Nephron (organoid): ENCODE measurements at regions not wholly inside any gene's neighbourhood (a gene's known extent, or its start where the extent isn't known, plus 50 kb on each side); places are given as distances from the start of the nearest gene placed in this dataset.

Source experiments
- H3K27ac Mint-ChIP-seq, 3 experiments: 2 replicates each; pipeline ENCODE4 v1.8.0; 2020; ENCODE audit warnings: mixed read lengths in 3 of 3, mild to moderate bottlenecking in 2 of 3, moderate library complexity in 1 of 3
- H3K27me3 Mint-ChIP-seq: 2 replicates; pipeline ENCODE4 v1.8.0; 2021; ENCODE audit warnings: low read depth, mild to moderate bottlenecking, moderate library complexity, mixed read lengths
- H3K36me3 Mint-ChIP-seq: 2 replicates; pipeline ENCODE4 v1.8.0; 2020; ENCODE audit warnings: low read depth, mixed read lengths
- H3K4me1 Mint-ChIP-seq: 2 replicates; pipeline ENCODE4 v1.8.0; 2020; ENCODE audit warnings: mixed read lengths
- H3K4me3 Mint-ChIP-seq, 3 experiments: 2 replicates each; pipeline ENCODE4 v1.8.0; 2020; ENCODE audit warnings: mild to moderate bottlenecking in 3 of 3, mixed read lengths in 3 of 3, moderate library complexity in 2 of 3
- H3K9me3 Mint-ChIP-seq: 2 replicates; pipeline ENCODE4 v1.8.0; 2020; ENCODE audit warnings: mixed read lengths
- TF ChIP-seq, protein P1 (sequence below), 3 experiments: fragments of 200-600 bp; sonication (generic); IDR thresholded peaks; one replicate each; pipeline ENCODE4 v1.5.0; 2021; ENCODE audit warnings: antibody characterized with exemption in 3 of 3; ENCODE audit not compliant: unreplicated experiment in 3 of 3

DNA sequence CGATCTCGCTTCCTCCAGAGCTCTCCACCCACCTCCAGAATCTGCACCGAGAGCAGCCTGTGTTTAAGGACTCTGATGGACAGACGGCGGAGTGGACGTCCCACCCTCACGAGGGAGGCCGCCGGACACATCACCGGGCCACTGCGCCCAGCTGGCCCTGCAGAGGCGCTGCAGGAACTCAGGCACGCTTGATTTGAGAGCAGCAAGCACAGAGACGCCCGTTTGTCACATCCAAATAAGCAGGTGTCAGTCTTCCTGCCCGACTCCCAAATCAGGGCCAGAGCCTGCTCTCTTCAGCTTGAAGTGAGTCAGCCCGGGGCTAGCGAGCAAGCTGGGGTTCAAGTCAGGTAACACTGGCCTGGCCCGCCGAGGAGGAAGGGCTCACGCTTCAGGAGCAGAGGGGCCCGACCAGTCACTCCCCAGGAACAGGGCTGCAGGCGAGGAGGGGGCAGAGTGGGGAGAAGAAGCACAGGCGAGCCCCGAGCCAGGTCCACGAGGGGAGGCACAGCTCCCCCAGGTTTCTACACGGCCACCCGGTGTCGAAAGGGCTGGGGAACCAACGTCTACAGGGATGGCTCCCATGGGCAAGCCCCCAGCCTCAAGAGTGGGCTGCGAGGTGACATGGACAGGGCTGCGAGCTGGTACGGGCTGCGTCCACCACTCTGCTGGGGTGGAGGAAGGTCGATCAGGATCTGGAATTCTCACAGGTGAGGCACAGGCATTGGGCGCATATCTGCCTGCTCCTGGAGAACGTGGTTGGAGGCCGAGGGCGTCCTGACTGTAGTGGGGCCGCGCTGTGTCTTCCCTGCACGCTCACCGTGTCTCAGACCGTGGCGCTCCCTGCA lies 52.5 kb upstream of the CTDP1 start:
- Mint-ChIP-seq H3K4me3 (no peak overlapping the region), H3K4me1 (peaks cover 9% of the 10 kb centered on the region), H3K27ac (no peak overlapping the region), H3K36me3 (no peaks in the 10 kb centered on the region), H3K9me3 (peaks cover 5% of the 10 kb centered on the region), H3K27me3 (peaks cover 30% of the 10 kb centered on the region)
- TF ChIP-seq, protein P1, sequence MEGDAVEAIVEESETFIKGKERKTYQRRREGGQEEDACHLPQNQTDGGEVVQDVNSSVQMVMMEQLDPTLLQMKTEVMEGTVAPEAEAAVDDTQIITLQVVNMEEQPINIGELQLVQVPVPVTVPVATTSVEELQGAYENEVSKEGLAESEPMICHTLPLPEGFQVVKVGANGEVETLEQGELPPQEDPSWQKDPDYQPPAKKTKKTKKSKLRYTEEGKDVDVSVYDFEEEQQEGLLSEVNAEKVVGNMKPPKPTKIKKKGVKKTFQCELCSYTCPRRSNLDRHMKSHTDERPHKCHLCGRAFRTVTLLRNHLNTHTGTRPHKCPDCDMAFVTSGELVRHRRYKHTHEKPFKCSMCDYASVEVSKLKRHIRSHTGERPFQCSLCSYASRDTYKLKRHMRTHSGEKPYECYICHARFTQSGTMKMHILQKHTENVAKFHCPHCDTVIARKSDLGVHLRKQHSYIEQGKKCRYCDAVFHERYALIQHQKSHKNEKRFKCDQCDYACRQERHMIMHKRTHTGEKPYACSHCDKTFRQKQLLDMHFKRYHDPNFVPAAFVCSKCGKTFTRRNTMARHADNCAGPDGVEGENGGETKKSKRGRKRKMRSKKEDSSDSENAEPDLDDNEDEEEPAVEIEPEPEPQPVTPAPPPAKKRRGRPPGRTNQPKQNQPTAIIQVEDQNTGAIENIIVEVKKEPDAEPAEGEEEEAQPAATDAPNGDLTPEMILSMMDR (IDR thresholded peaks at IDR 0.05; ENCODE audit: unreplicated experiment in 3 of 3): no peak

DNA sequence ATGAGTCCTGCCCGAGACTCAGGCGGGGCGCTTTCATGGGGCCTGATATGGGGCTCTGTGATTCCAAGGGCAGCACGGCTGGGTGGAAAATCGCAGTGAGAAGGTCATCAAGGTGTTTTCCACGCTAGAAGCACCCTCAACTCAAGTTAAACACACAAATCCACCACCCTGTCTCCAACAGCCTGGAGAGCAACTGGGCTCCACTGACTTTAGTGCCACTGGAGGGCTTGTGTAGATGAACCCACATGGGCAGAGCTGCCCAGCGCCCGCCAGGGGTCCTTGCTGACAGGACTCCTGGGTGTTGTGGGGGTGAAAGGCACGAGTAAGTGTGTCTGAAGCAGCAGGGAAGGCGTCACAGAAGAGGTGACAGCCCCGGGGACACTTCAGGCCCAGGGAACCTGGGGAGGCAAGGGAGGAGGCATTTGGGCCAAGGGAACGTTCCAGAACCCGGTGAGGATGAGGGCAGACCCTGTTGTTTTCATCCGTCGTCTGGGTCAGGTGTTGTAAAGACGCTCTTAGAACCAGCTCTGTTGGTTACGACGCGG lies 51.8 kb upstream of the CTDP1 start:
- Mint-ChIP-seq H3K4me1 (peaks cover 9% of the 10 kb centered on the region), H3K27me3 (peaks cover 30% of the 10 kb centered on the region), H3K4me3 (no peak overlapping the region), H3K36me3 (no peaks in the 10 kb centered on the region), H3K27ac (no peak overlapping the region), H3K9me3 (peaks cover 5% of the 10 kb centered on the region)
- TF ChIP-seq, protein P1 (IDR thresholded peaks at IDR 0.05; ENCODE audit: unreplicated experiment in 3 of 3): no peak

DNA sequence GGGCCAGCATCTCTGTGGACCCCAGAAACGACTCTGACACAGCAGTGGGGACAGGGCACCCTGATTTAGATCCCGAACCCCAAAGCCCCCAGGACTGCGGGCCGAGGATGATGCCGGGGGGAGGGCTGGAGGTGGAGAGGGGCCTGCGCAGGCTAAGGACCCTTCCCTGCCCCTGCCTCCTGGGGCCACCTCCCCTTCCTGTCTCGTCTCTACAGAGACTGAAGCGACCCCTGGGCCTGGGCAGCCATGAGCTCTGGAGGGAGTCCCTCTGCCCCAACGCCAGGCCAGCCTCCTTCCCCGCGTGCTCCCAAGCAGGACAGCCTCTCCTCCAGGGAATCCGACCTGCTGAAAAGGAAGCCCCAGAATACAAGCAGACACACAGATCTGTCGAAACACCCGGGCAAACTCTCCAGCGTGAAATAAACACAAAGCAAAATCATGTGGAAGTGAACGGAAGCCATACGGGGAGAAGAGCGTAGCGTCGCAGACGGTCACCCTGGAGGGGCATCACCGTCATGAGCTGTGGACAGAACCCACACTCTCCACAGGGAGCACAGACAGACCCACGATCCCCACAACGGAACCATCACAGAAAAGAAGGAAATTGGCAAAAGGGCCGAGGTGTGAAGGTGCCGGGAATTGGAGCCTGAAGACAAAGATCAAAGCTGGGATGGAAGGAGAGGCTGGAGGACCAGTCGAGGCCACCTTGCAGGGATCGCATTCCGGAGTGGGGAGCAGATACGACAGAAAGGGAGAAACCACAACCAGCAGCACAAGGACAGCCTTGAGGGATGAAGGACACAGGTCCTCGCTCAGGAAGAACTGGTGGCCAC lies 51.0 kb upstream of the CTDP1 start:
- Mint-ChIP-seq H3K9me3 (peaks cover 6% of the 10 kb centered on the region), H3K36me3 (peaks cover under 1% of the 10 kb centered on the region), H3K4me3 (no peak overlapping the region), H3K4me1 (peaks cover 9% of the 10 kb centered on the region), H3K27ac (no peak overlapping the region), H3K27me3 (peaks cover 30% of the 10 kb centered on the region)
- TF ChIP-seq, protein P1 (IDR thresholded peaks at IDR 0.05; ENCODE audit: unreplicated experiment in 3 of 3): no peak

DNA sequence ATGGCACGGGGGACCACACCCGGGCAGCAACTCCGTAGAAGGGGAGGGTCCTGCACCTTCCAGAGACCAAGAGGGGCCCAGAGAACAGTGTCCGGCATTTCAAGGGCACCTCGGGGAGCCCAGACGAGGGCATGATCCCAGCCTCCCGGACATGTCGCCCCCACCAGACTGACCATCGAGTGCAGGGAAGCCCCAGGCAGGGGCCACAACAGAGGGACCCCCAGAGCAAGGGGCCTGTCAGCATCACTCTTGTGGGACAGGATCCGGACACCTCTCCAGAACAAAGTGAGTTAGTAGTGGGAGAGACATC lies 50.4 kb upstream of the CTDP1 start:
- H3K27ac Mint-ChIP-seq: no peak overlapping the region
- H3K27me3 Mint-ChIP-seq: peaks cover 24% of the 10 kb centered on the region
- peaks cover 9% of the 10 kb centered on the region for H3K4me1 Mint-ChIP-seq
- TF ChIP-seq, protein P1 (IDR thresholded peaks at IDR 0.05; ENCODE audit: unreplicated experiment in 3 of 3): no peak
- H3K36me3 Mint-ChIP-seq: peaks cover 4% of the 10 kb centered on the region
- H3K9me3 Mint-ChIP-seq: peaks cover 8% of the 10 kb centered on the region
- H3K4me3 Mint-ChIP-seq: no peak overlapping the region

- TF ChIP-seq, protein P1 (IDR thresholded peaks at IDR 0.05; ENCODE audit: unreplicated experiment in 3 of 3): no peak
- Mint-ChIP-seq H3K9me3 (peaks cover 8% of the 10 kb centered on the region), H3K4me1 (peaks cover 9% of the 10 kb centered on the region), H3K4me3 (no peak overlapping the region), H3K27me3 (peaks cover 22% of the 10 kb centered on the region), H3K27ac (peak overlapping the region in 1 of 3 experiments; percentile 46), H3K36me3 (peaks cover 4% of the 10 kb centered on the region)
Observed at GRCh38 chr18:79629606-79630005, 50.0 kb upstream of the CTDP1 start.
